ENCODE measurements at regions not wholly inside any gene's neighbourhood (a gene's known extent, or its start where the extent isn't known, plus 50 kb on each side); places are given as distances from the start of the nearest gene placed in this dataset.

DNA sequence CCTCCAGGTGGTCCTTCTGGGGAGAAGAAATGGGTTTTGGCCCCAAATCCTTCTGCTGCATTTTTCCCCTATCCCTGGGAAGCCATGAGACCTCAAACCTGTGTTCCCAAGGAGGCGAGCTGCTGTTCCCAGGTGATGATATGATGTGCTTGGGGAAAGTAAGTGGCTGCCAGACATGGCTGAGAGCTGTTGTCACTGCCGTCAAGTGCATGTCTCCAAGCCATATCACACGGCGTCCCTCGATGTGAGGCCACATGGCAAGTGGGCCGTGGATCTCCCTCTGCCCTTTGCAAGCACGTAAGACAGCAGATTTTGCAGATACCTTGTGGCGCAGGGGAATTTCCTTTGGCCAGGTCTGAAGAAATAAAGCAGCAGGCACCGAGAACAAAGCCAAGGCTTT is 103.7 kb upstream of the CD93 start:
- TF ChIP-seq CTCF (conservative IDR thresholded peaks at IDR 0.05; ENCODE audit: low read depth, low read length) (no peak), USF2 (IDR thresholded peaks at IDR 0.05; ENCODE audit: low read depth, low read length) (no peak), POLR2A (IDR thresholded peaks at IDR 0.05; ENCODE audit: low read depth, low read length) (no peak)
